Pancreas (tissue), 10 donors: ENCODE measurements at regions not wholly inside any gene's neighbourhood (a gene's known extent, or its start where the extent isn't known, plus 50 kb on each side); places are given as distances from the start of the nearest gene placed in this dataset.
"Not testable (repeated sequence)": the region's sequence is repeated elsewhere in the genome, so short reads cannot be mapped to it uniquely, and the experiment has no call there.

Experiments
- ATAC-seq, 4 donors: fragments of 200-7000 bp; cut with Tn5 transposase; one replicate each; pipeline versions ENCODE4 v1.8.0 to v1.9.1; 2020; ENCODE audit warnings: mild to moderate bottlenecking in 4 of 4, moderate library complexity in 4 of 4
- DNase-seq, 6 donors: peaks; one replicate each; pipeline ENCODE4 v3.0.0-alpha.2; 2020
- FAIRE-seq: peaks from 2 replicates; lab custom pipeline; 2012; peaks lifted over from hg19 to GRCh38; lab: Jason Lieb, UNC
- H3K27ac ChIP-seq, 4 donors: fragments of 200-600 bp; sonication (generic); 1 replicate in 3 of 4; 2 replicates in 1 of 4; pipeline versions ENCODE4 v1.5.0 to v1.8.0; 2020
- H3K27me3 ChIP-seq, 4 donors: fragments of 200-600 bp; one replicate each; pipeline ENCODE4 v1.8.0; 2021
- H3K36me3 ChIP-seq, 3 donors: fragments of 200-600 bp; sonication (generic) in 1 of 3; one replicate each; pipeline versions ENCODE4 v1.5.0 to v1.8.0; 2020 to 2021
- H3K4me1 ChIP-seq, 3 donors: fragments of 200-600 bp; one replicate each; pipeline ENCODE4 v1.8.0; 2021
- H3K4me3 ChIP-seq, 4 donors: fragments of 200-600 bp; sonication (generic) in 2 of 4; one replicate each; pipeline versions ENCODE4 v1.5.0 to v1.8.0; 2020 to 2021
- H3K9me3 ChIP-seq, 4 donors: fragments of 200-600 bp; one replicate each; pipeline ENCODE4 v1.8.0; 2021
- WGBS, 2 donors: extraction: QIAGEN DNeasy Blood & Tissue Kit; methylation state at CpG; one replicate each; pipeline ENCODE4 v1.1.7; 2013; 5-methylcytosine and 5-hydroxymethylcytosine counted together
- intact Hi-C, 3 donors: fragments of 100-400 bp; cut with DNase I; formaldehyde crosslinking; loops; one replicate each; pipeline versions ENCODE4 v1.11.1 to v1.14.2; 2022
- TF ChIP-seq, protein P1 (sequence below), 4 donors: fragments of 200-600 bp; sonication (generic) in 3 of 4; IDR thresholded peaks; one replicate each; pipeline versions ENCODE4 v1.5.0 to v1.8.0; 2021; ENCODE audit warnings: antibody characterized with exemption in 4 of 4
- donor health status: healthy with polysubstance abuse.
- donor health status: DM: no; HTN: no; CAD: no; lungs with moderate emphysema.
- donor health status: DM: no; HTN: no; CAD: no.
- donor health status: control.
- donor health status: control.
- donor health status: Bipolar disorder and iron deficiency.
- donor health status: DM: yes; HTN: yes; CAD: no.
- donor health status: DM: no; HTN: no; CAD: no.
- donor health status: DM: no; HTN: no; CAD: no.
- donor health status: DM: yes; HTN: yes; CAD: no.

- WGBS, 2 donors = 63 to 77% methylated on average over 5 of the region's 5 CpGs
- Histone ChIP-seq H3K4me3 (no peak overlapping the region), H3K9me3 (no peaks in the 10 kb centered on the region), H3K36me3 (no peaks in the 10 kb centered on the region), H3K4me1 (no peaks in the 10 kb centered on the region), H3K27ac (no peak overlapping the region), H3K27me3 (no peaks in the 10 kb centered on the region)
- no peak for DNase-seq
- no peak for FAIRE-seq
- TF ChIP-seq, protein P1, sequence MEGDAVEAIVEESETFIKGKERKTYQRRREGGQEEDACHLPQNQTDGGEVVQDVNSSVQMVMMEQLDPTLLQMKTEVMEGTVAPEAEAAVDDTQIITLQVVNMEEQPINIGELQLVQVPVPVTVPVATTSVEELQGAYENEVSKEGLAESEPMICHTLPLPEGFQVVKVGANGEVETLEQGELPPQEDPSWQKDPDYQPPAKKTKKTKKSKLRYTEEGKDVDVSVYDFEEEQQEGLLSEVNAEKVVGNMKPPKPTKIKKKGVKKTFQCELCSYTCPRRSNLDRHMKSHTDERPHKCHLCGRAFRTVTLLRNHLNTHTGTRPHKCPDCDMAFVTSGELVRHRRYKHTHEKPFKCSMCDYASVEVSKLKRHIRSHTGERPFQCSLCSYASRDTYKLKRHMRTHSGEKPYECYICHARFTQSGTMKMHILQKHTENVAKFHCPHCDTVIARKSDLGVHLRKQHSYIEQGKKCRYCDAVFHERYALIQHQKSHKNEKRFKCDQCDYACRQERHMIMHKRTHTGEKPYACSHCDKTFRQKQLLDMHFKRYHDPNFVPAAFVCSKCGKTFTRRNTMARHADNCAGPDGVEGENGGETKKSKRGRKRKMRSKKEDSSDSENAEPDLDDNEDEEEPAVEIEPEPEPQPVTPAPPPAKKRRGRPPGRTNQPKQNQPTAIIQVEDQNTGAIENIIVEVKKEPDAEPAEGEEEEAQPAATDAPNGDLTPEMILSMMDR (IDR thresholded peaks at IDR 0.05) = no peak
- intact Hi-C loops = no loop called here
- ATAC-seq = no peak
Measured at GRCh38 chr10:16146993-16147392, 286.7 kb upstream of the MINDY3 start.

GRCh38 chr10:16155834-16156233 is 281.0 kb upstream of the PTER start:
- H3K4me3 ChIP-seq = no peak overlapping the region
- intact Hi-C loops = no loop called here
- peaks cover 0 to 3% (median 0%) of the 10 kb centered on the region in 4 donors for H3K9me3 ChIP-seq
- 27 to 35% methylated on average over 1 of the region's 1 CpG for WGBS, 2 donors
- ATAC-seq (no peak), FAIRE-seq (no peak), DNase-seq (no peak)
- H3K36me3 ChIP-seq = no peaks in the 10 kb centered on the region
- no peak overlapping the region for H3K27ac ChIP-seq
- TF ChIP-seq, protein P1 (IDR thresholded peaks at IDR 0.05) = no peak
- H3K4me1 ChIP-seq = peaks cover 0 to 5% (median 0%) of the 10 kb centered on the region in 3 donors
- no peaks in the 10 kb centered on the region for H3K27me3 ChIP-seq

- WGBS, 2 donors = 58 to 71% methylated on average over 7 of the region's 7 CpGs
- TF ChIP-seq, protein P1 (IDR thresholded peaks at IDR 0.05) = no peak
- intact Hi-C loops = no loop called here
- no peaks in the 10 kb centered on the region for H3K36me3 ChIP-seq
- H3K4me3 ChIP-seq = no peak overlapping the region
- ATAC-seq = no peak
- H3K27ac ChIP-seq = no peak overlapping the region
- no peak for DNase-seq
- H3K4me1 ChIP-seq = peaks cover 0 to 5% (median 0%) of the 10 kb centered on the region in 3 donors
- peaks cover 0 to 3% (median 0%) of the 10 kb centered on the region in 4 donors for H3K9me3 ChIP-seq
- no peaks in the 10 kb centered on the region for H3K27me3 ChIP-seq
- no peak for FAIRE-seq
Measured at GRCh38 chr10:16156681-16157080, 280.1 kb upstream of the PTER start.

- H3K27me3 ChIP-seq, H3K4me1 ChIP-seq, intact Hi-C loops, FAIRE-seq, H3K9me3 ChIP-seq, ATAC-seq, H3K36me3 ChIP-seq, H3K27ac ChIP-seq, H3K4me3 ChIP-seq, DNase-seq: not testable (repeated sequence)
- 50 to 73% methylated on average over 3 of the region's 3 CpGs for WGBS, 2 donors
Measured at GRCh38 chr10:16165067-16165466, 271.7 kb upstream of the PTER start.

GRCh38 chr10:16182144-16182543 is 254.7 kb upstream of the PTER start:
- no peak overlapping the region for H3K4me3 ChIP-seq
- no peaks in the 10 kb centered on the region for H3K27me3 ChIP-seq
- intact Hi-C loops = no loop called here
- no peaks in the 10 kb centered on the region for H3K9me3 ChIP-seq
- no peak overlapping the region for H3K27ac ChIP-seq
- DNase-seq (no peak), ATAC-seq (no peak), FAIRE-seq (no peak)
- no peaks in the 10 kb centered on the region for H3K36me3 ChIP-seq
- WGBS, 2 donors = 35 to 41% methylated on average over 6 of the region's 6 CpGs
- no peaks in the 10 kb centered on the region for H3K4me1 ChIP-seq
- TF ChIP-seq, protein P1 (IDR thresholded peaks at IDR 0.05) = no peak
